ENCODE measurements at regions not wholly inside any gene's neighbourhood (a gene's known extent, or its start where the extent isn't known, plus 50 kb on each side); places are given as distances from the start of the nearest gene placed in this dataset.
A peak's percentile ranks its signal among the peaks of the same experiment; 100 is the strongest.

- RAD21 ChIA-PET (ENCODE audit: low non-redundant PET in 1 of 2, low total read pairs in 2 of 2, uncharacterized antibody in 2 of 2, unreplicated experiment in 2 of 2): no interaction called here
- H3K4me1 ChIP-seq (ENCODE audit: control insufficient read depth in 1 of 2, insufficient read depth in 2 of 2, low read length in 2 of 2): no peaks in the 10 kb centered on the region
- H3K79me2 ChIP-seq (ENCODE audit: insufficient read depth, low read length): no peaks in the 10 kb centered on the region
- no peaks in the 10 kb centered on the region for H3K36me3 ChIP-seq (ENCODE audit: control insufficient read depth in 1 of 2, insufficient read depth in 2 of 2, low read length in 2 of 2)
- H3K9ac ChIP-seq (ENCODE audit: low read length): no peak overlapping the region
- H3K4me3 ChIP-seq (replicated peaks in 1 of 2; ENCODE audit: low read depth in 1 of 2, low read length in 2 of 2): no peak overlapping the region
- H2AFZ ChIP-seq (ENCODE audit: low read depth, low read length, poor library complexity, severe bottlenecking): no peak overlapping the region
- intact Hi-C loops (cut with micrococcal nuclease): no loop called here
- H3K27me3 ChIP-seq (ENCODE audit: insufficient read depth, low read length): peaks cover 46% of the 10 kb centered on the region
- H4K20me1 ChIP-seq (ENCODE audit: insufficient read depth): no peaks in the 10 kb centered on the region
- CTCF ChIA-PET: no interaction called here
- TF ChIP-seq ZFX (IDR thresholded peaks at IDR 0.05) (0 out of 2 replicates have a peak, but pooled peaks have one; percentile 16), EZH2phosphoT487 (IDR thresholded peaks at IDR 0.05; ENCODE audit: borderline replicate concordance) (no peak), ZNF274 (IDR thresholded peaks at IDR 0.05; ENCODE audit: low read depth, low read length) (no peak), MAX (IDR thresholded peaks at IDR 0.05) (no peak), YY1 (IDR thresholded peaks at IDR 0.05; ENCODE audit: extremely low read depth, insufficient replicate concordance, low read depth, low read length) (no peak)
- POLR2A ChIA-PET: no interaction called here
- no peaks in the 10 kb centered on the region for H3K9me2 ChIP-seq (ENCODE audit: insufficient read depth)
- ATAC-seq: no peak
- no TSS peak for BruUV-seq (replicated peaks)
- H3K27ac ChIP-seq (ENCODE audit: low read depth, low read length): no peak overlapping the region
- H3K4me2 ChIP-seq (ENCODE audit: low read length): no peak overlapping the region
- no peak for DNase-seq (ENCODE audit: low read depth, low spot score)
- H3K9me3 ChIP-seq (ENCODE audit: control insufficient read depth in 1 of 2, insufficient read depth in 1 of 2, low read depth in 1 of 2, low read length in 2 of 2): no peaks in the 10 kb centered on the region
These were observed 155.1 kb upstream of the MKI67 start for GRCh38 chr10:128281343-128281742.

- no peak for DNase-seq (ENCODE audit: low read depth, low spot score)
- Histone ChIP-seq H3K9me2 (ENCODE audit: insufficient read depth) (no peaks in the 10 kb centered on the region), H3K27ac (ENCODE audit: low read depth, low read length) (no peak overlapping the region), H3K27me3 (ENCODE audit: insufficient read depth, low read length) (peaks cover 42% of the 10 kb centered on the region), H3K36me3 (ENCODE audit: control insufficient read depth in 1 of 2, insufficient read depth in 2 of 2, low read length in 2 of 2) (no peaks in the 10 kb centered on the region), H3K4me3 (replicated peaks in 1 of 2; ENCODE audit: low read depth in 1 of 2, low read length in 2 of 2) (no peak overlapping the region), H4K20me1 (ENCODE audit: insufficient read depth) (no peaks in the 10 kb centered on the region), H3K4me1 (ENCODE audit: control insufficient read depth in 1 of 2, insufficient read depth in 2 of 2, low read length in 2 of 2) (no peaks in the 10 kb centered on the region), H3K79me2 (ENCODE audit: insufficient read depth, low read length) (no peaks in the 10 kb centered on the region), H2AFZ (ENCODE audit: low read depth, low read length, poor library complexity, severe bottlenecking) (no peak overlapping the region), H3K9ac (ENCODE audit: low read length) (no peak overlapping the region), H3K4me2 (ENCODE audit: low read length) (no peak overlapping the region), H3K9me3 (ENCODE audit: control insufficient read depth in 1 of 2, insufficient read depth in 1 of 2, low read depth in 1 of 2, low read length in 2 of 2) (no peaks in the 10 kb centered on the region)
- ChIA-PET POLR2A (no interaction called here), RAD21 (ENCODE audit: low non-redundant PET in 1 of 2, low total read pairs in 2 of 2, uncharacterized antibody in 2 of 2, unreplicated experiment in 2 of 2) (no interaction called here), CTCF (no interaction called here)
- intact Hi-C loops (cut with micrococcal nuclease): no loop called here
- ATAC-seq: no peak
- no TSS peak for BruUV-seq (replicated peaks)
- TF ChIP-seq RAD21 (IDR thresholded peaks at IDR 0.05; ENCODE audit: low read depth): no peak
- no peak for TF ChIP-seq EGR1 (IDR thresholded peaks at IDR 0.05; ENCODE audit: low read depth)
- no peak for TF ChIP-seq YY1 (IDR thresholded peaks at IDR 0.05; ENCODE audit: extremely low read depth, insufficient replicate concordance, low read depth, low read length)
These were observed 155.6 kb upstream of the MKI67 start for GRCh38 chr10:128281861-128282260.
